CD4-positive, alpha-beta T cell treated with Interleukin-6 for 4 hours (primary cell): ENCODE measurements at regions not wholly inside any gene's neighbourhood (a gene's known extent, or its start where the extent isn't known, plus 50 kb on each side); places are given as distances from the start of the nearest gene placed in this dataset.

Source experiments
- DNase-seq: peaks from one replicate; pipeline ENCODE4 v3.0.0-alpha.2; 2020; ENCODE audit warnings: mixed read lengths

DNA sequence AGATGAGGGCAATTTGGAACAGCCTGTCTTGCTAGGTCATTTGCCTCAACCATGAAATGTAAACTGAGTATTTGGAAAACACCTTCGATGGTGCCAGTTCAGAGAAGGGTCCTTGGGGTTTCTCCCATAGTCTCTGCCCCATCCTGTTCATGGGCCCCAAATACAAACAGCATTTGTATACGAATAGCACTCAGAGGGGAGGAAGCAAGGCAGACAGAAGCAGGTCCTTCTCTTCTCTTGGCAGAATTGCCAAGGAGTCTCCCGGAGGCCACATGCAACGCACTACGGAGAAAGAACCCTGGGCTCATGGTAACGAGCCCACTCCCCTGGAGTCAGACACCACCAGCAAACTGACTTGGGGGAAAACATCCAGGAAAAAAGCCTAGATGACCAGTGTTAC, 162.1 kb downstream of the RAB11FIP2 start:
- no peak for DNase-seq

DNA sequence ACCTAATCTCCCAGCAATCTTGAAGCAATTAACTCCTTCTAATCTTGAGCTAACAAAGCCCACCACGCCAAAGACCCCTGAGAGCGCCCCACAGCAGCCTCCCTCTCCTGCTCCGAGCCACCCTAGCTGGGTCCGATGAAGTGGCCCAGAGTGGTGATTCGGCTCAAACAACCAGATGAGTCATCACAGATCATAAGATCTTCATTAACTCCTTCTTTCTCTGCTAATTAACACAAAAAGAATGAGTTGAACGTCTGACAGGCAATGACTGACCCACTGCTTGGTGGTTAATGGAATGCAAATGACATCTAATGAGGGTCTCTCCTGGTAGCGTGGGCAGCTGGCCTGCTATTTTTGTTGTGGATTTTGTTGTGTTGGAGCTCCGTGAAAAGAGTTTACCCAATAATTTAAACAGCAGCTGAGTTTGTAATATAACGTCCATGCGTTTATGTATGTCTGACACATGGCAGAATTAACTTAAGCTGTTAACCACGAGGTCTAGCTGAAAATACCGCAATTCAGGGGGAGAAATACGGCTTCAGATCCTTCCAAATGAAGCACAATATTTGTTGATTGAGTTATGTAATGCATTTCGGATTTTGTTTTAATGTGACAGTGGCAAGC, 161.4 kb downstream of the RAB11FIP2 start:
- no peak for DNase-seq

DNA sequence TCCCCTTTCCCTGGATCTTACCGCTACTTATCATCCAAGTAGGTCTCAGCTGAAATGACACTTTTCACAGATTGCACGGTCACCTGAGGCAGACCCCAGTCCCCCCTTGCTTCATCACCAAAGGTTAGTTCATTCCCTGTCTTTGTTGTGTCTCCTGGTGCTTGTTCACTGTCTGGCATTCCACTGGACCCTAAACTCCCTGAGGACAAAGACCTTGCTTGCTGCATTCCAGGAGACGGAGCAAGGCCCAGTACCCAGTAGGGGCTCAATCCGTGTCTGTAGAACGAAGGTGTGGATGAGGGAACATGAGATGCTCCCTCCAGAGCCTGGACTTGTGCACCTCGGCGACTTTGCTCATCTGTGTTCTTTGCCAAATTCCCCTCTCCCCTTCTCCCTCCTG, 160.0 kb downstream of the RAB11FIP2 start:
- DNase-seq, result no peak

DNA sequence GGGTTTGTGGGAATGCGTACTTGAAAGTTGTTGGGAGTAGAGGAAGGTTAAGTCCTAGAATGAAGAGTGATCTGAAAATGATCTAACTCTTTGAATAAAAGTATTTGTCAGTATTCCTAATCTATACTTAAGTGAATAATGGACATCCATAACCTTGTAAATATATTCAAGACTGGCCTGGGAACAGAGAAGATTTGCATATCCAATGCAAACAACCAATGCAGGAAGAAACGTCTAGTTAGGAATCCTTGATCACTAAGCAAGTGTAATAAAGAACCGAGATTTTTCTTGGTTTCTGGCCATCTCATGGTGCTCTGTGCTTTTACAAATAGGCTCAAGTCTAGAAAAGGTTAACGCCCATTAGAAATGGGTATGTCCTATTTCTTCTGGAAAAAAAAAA, 157.1 kb downstream of the RAB11FIP2 start:
- DNase-seq, result no peak

DNA sequence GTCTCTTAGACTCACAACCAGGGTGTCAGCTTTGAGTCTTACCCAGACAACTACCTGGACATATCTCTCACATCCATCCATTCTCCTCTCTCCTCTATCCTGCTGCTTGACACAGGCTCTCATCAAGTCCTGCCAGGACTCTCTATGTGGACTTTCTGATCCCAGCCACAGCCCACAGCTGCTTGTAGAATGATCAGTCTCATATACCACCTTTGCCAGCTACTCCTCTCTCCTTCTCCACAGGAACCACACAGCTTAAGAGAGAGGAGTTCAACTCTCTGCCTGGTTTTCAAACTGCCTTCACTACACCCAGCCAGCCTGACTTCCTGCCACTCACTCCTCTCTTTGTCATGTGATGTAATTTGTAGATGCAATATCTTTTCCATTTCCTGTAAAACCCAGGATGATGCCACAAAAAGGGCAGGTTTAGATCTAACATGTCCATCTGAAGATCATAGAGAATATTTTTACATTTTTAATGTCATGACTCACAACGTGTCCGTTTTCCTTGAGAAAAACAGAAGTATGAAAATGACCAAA, 154.0 kb downstream of the RAB11FIP2 start:
- no peak for DNase-seq

DNA sequence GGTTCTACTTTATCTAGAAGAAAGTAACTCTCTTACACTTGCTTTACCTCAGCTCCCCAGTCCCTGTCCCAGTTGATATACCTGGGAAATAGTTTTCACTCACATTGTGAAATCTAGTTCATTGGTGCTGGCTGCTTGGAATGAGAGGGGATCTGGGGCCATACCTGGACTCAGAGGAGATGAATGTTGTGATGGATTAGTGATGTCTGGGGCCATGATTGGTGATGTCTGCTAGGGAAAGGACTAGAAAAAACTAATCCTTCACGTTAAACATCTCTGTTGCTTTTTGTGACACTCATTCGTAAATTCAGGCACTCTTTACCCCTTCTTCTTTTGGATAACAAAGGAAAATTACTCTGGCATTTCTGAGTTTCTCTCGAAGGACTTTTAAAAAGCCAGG, 152.4 kb downstream of the RAB11FIP2 start:
- no peak for DNase-seq

DNA sequence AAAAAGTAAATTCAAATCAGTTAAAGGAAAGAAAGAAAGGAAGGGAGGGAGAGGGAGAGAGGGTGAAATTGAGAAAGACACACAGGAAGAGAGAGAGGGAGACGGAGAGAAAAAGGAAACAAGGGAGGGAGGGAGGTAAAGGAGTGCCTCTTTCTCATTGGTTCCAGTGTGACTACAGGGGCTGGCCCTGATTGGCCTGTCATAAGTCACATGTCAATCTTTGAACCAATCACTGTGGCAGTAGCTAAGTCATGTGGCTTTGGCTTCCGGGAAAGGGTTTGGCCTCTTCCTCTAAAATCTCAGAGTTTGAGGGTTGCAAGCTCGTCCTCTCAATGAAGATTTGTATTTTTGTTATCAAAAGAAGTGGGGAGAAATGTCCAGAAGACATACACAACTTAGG, 150.2 kb downstream of the RAB11FIP2 start:
- no peak for DNase-seq

DNA sequence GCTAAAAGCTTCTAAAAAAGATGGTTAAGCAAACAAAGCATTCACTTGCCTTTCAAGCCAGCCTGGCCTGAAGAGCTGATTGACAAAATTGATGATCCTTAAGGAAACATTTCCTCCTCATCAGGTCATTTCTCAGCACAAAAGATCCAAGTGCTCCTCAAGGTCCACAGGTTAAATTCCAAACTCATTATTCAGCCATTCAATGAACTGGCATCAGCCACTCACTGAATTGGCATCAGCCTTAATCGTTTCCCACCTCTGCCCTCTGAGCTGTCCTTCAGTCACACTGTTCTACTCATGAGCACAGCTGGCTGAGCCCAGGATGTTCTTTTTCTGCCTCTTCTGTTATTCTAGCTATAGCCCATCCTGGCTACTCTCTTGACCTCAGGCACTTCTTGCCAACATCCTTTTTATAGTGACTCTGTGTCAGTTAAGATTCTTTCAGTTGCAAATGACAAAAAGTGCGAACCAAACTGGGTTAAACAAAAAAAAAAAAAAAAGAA, 147.5 kb downstream of the RAB11FIP2 start:
- no peak for DNase-seq

DNA sequence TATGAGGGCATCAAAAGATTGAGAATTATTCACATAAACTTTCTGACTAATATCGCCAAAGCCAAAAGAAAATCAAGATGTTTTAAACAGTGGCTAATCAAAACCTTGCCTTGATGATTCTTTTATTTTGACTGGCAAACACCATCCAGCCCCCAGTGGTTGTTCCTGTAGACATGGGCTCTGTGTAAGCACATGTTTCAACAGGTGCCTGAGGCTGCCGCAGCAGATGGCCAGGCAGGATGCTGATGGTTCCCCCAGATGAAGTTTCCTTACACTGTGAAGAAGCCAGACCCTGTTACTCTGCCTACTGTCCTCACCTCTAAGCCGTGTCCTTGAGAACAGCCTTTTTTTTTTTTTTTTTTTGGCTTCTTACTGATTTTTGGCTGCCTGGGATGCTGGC, 146.5 kb downstream of the RAB11FIP2 start:
- DNase-seq, result no peak

DNA sequence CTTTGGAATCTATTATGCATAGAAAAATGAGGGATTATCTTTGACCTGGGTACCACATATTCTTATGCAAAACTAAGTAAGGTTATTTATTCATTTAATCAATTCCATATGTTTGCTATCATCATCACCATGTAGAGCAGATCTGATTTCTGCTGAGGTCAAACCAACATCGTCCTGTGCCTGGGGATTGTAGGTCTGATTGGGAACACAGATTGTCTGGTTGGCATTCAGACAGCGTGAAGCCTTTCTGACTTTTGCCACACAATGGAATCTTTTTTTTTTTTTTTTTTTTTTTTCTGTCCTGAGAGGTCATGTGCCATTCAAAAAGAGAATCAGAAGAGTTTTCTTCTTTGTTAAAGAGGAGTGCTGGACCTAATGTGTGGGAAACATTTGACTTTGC, 142.9 kb downstream of the RAB11FIP2 start:
- DNase-seq, result no peak

DNA sequence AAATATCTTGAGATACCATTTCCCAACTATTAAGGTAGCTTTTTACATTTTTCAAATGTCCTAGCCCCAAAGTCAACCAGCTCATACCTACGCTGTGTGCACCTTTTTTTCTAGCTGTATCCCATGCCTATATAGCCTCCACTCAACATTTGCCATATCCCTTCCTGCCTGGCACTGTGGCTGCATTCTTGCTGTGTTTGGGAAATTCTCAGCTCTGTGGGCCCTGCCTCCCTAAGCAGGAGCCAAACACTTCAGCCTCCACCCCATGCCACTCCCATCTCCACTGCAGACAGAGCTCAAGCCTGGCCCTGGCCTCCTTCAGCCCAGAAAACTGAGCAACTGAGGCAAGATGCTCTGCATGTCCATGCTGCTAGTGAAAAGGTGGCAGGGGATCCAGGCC, 141.3 kb downstream of the RAB11FIP2 start:
- no peak for DNase-seq

DNA sequence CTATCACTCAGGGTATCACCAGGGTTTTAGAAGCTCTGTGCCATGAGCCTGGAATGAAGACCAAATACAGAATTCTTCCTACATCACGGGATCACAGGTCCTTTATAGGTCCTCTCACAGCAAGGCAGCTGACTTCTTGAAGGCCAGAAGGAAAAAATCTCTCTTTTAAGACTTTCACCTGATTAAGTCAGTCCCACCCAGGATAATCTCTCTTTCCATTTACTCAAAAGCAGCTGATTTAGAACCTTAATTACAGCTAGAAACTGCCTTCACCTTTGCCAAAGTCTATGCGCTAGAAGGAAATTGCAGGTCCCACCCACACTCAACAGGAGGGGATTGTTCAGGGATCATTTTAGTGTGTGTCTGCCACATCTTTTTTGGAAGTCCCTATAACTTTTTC, 135.1 kb downstream of the RAB11FIP2 start:
- DNase-seq, result no peak

DNA sequence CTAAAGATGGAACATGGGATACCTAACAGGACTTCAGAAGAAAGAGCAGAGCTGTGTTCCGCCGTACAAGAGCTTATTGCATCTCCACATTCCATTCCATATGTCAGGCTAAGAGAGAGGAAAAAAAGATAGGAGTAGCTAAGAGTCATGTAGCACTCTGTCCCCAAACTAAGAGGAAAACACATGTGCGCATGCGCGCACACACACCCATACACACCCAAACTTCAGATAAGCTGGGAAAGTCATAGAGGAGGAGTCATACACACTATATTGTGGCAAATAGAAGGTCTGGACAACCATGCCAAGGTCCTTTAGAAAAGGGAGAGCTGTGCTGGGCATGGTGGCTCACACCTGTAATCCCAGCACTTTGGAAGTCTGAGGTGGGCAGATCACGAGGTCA, 132.4 kb downstream of the RAB11FIP2 start:
- no peak for DNase-seq

DNA sequence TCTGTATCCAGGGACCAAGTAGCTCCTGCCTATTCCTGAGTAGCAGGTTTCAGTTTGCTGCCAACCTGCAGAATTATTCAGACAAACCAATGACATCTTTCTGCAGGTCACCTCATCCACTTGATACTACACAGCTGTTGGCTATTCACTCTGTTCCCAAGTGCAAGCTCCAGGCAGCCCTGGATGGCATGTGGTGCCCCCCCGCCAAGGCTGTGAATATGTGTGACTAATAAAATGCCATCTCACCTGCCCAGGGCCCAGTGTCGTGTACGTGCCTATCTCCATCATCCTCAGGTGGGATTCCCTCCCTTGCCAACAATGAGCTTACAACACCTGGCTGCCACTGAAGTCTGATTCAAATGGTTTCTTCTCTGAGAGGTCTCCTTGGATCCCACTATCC, 125.8 kb downstream of the RAB11FIP2 start:
- DNase-seq, result no peak

DNA sequence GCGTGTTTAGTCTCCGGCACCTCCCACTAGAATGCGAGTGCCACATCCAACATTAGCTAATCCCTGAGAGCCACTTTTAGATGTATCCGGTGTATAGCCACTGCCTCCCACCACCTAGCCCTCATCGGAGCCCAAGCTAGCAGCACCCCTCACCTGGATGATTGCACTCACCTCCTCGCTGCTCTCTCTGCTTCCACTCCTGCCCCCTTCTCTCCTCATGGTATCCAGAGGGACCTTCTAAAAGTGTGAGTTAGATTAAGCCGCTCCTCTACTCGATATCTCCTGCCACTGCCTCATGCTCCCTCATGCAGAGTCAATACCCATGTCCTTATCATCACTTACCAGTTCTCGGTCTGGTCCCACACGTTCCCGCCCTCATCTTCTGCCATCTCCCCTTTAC, 125.3 kb downstream of the RAB11FIP2 start:
- DNase-seq, result no peak

DNA sequence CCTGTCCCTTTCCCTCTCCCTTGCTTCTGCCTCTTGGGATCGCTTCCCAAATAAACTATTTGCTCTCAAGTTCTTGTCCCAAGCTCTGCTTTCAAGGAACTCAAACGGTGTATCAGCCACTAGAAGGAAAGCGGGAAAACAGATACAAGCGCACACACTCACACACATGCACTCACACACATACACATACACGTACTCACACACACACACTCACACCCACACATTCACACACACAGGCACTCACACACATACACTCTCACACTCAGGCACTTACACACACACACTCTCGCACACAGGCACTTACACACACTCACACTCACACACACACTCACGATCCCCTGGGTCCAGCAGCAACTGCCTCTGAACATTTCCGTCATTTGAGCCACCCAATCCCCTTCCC, 121.9 kb downstream of the RAB11FIP2 start:
- no peak for DNase-seq

DNA sequence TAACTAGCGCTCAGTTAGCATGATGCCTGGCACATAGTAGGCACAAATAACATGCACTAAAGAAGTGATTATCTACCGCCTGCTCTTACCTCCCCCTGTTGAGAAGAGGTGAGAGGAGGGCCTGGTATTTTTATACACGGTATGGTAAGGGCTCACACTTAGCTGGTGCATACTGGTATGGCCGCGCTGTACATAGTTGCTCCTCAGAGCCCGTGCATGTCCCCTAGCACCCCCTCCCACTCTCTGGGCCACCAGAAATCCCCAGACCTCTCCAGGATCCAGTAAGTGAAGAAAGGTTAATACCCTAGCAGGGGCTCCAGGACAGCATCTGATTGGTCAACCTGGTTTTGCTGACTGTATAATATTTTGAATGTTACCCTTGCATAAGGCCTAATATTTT, 121.4 kb downstream of the RAB11FIP2 start:
- DNase-seq, result no peak

DNA sequence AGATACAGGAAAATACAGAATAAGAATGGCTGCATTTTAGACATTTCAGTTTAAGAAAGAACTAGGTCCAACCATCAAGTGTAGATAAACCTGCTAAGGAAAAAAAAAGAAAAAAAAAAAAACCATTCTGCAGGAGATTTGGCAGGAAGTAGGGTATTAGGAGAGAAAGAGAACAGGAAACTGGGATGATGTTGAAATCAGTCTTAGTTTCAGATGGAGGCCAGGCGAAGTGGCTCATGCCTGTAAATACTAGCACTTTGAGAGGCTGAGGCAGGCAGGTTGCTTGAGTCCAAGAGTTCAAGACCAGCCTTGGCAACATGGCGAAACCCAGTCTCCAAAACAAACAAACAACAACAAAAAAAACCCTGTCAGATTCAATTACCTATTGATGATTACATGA, 120.2 kb downstream of the RAB11FIP2 start:
- DNase-seq, result no peak

DNA sequence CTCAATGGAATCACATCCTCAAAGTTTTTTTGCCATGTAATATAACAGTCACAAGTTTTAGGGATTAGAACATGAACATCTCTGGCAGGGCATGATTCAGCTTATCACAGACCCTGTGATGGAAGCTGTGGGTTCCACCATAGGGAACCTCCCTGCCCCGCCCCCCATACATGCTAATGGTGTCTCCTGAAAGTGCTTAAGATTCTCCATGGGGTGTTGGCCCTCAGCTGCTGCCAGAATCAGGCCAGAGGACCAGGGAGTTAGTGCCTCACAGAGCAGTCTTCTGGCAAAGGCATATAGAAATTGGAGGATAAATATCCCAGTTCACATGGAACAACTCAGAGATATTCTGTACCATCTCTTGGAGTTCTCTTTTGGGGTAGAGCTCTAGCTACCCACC, 119.4 kb downstream of the RAB11FIP2 start:
- no peak for DNase-seq

DNA sequence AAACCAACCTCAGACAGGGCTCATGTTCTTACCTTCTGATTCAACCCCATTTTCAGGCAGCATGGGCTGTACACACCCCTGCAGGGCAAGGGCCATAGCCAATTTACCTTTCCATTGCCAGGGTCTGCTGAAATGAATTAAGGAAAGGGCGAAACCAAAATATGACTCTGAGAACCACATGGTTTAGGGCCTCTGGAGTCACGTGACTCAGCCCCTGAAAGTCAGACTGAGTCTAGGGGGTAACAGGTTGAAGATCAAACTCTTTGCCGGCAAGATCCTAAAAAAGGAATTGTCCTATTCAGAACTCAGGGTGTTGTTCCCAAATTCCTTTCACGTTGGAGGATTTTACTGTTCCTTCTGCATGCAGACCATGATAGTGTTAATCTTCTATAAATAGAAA, 118.9 kb downstream of the RAB11FIP2 start:
- no peak for DNase-seq

DNA sequence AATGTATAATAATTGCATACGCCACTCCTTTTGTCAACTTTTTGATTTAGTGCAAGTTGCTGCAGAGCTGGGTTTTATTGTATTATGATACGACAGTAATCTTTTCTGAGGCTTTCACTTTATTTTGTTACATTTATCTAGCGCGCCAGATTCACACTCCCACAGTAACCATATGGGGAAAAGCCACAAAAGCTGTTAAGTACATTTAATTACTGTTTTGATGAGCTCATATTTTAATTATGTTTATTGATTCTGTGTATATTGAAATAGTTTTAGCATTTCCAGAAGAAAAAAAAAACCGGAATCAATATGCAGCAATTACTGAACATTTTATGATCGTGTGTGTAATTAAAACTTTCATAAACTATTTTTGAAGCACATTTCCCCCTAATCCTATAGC, 118.5 kb downstream of the RAB11FIP2 start:
- DNase-seq, result no peak

DNA sequence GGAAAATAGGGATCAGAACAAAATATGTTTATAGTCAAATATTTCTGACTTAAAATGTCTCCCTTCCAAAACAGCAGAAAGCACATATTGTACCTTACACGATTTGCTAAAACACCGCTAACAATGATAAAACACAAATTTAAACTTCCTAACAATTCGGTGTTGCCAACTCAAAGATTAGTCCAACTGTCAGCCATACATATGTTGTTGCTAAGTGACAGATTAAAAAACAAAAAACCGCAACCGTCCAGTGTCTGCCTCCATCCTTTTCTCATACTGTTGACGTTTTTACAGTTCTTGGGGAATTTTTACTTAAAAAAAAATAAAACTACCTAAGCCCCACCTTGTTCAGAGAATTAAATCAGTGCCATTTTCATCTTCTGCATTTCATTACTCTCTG, 118.0 kb downstream of the RAB11FIP2 start:
- DNase-seq, result no peak

DNA sequence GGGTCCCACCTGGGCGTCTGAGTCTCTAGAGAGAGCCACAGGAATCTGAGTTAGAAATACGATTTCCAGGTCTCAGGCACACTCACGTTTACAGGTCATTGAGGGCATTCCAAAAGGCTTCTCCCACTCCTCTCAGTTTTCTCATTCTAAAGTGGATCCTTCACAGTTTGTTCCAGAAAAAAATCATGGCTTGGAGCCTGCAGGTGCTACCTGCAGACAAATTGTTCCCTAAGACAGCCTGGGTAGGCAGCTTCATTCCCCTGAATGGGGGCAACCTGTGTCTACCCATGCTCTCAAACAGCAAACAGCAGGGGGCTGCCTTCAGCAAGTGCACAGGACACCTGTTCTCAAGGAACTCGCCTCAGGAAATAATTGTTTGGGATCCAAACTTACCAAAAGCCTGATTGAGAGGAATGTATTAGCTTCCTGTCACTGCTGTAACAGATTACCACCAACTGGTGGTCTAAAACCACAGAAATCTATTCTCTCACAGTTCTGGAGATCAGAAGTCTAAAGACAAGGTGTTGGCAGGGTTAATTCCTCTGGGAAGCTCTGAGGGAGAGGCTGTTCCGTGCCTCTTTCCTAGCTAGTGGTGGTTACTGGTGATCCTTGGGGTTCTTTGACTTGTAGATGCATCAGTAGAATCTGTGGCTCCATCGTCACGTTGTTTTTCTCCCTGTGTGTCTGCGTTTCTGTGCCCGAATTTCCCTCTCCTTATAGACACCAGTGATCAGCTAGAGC, 117.2 kb downstream of the RAB11FIP2 start:
- no peak for DNase-seq

DNA sequence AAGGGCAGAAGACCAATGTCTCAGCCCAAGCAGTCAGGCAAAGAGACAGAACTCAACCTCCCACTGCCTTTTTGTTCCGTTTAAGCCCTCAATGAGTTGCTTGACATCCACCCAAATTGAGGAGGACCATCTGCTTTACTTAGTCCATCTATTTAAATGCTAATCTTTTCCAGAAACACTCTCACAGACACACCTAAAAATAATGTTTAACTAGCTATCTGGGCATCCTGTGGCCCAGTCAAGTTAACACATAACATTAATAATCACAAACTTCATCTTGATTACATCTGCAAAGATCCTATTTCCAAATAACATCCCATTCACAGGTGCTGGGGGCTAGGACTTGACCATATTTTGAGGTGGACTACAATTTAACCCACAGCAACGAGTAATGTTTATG, 115.7 kb downstream of the RAB11FIP2 start:
- DNase-seq, result no peak

DNA sequence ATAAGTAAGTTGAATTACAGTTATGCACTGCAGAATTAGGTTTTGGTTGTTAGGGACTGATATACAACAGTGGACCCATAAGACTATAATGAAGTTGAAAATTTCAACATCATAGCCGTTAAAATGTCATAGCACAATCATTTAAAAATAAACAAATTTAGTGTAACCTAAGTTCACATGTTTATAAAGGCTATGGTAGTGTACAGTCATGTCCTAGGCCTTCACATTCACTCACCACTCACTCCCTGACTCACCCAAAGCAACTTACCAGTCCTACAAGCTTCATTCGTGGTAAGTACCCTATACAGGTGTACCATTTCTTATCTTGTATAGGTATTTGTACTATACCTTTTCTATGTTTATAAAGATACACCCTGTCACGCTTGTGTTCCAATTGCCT, 113.7 kb downstream of the RAB11FIP2 start:
- DNase-seq, result no peak
